Parathyroid adenoma (tissue), 2 donors: ENCODE measurements at regions not wholly inside any gene's neighbourhood (a gene's known extent, or its start where the extent isn't known, plus 50 kb on each side); places are given as distances from the start of the nearest gene placed in this dataset.
"Not testable (repeated sequence)": the region's sequence is repeated elsewhere in the genome, so short reads cannot be mapped to it uniquely, and the experiment has no call there.

ENCODE experiments used
- H2AFZ ChIP-seq: fragments of 300-600 bp; sonication (generic); one replicate; pipeline ENCODE4 v1.7.0; 2017; ENCODE audit warnings: antibody characterized with exemption, mild to moderate bottlenecking
- H3K27ac ChIP-seq: fragments of 300-600 bp; sonication (generic); one replicate; pipeline ENCODE4 v1.7.0; 2017
- H3K27me3 ChIP-seq: fragments of 300-600 bp; sonication (generic); one replicate; pipeline ENCODE4 v1.7.0; 2017; ENCODE audit warnings: low read length; ENCODE audit not compliant: control insufficient read depth, insufficient read depth
- H3K36me3 ChIP-seq: fragments of 300-600 bp; sonication (generic); one replicate; pipeline ENCODE4 v1.7.0; 2017; ENCODE audit warnings: low read length; ENCODE audit not compliant: control insufficient read depth, insufficient read depth
- H3K4me1 ChIP-seq: fragments of 300-600 bp; sonication (generic); one replicate; pipeline ENCODE4 v1.7.0; 2017; ENCODE audit warnings: control low read depth
- H3K4me2 ChIP-seq: fragments of 300-600 bp; sonication (generic); one replicate; pipeline ENCODE4 v1.7.0; 2017; ENCODE audit warnings: low read length
- H3K4me3 ChIP-seq: fragments of 300-600 bp; sonication (generic); one replicate; pipeline ENCODE4 v1.7.0; 2017; ENCODE audit warnings: low read depth, low read length
- H3K79me2 ChIP-seq: fragments of 300-600 bp; sonication (generic); one replicate; pipeline ENCODE4 v1.7.0; 2017; ENCODE audit warnings: control low read depth
- H3K9ac ChIP-seq: fragments of 300-600 bp; sonication (generic); one replicate; pipeline ENCODE4 v1.7.0; 2017; ENCODE audit warnings: mild to moderate bottlenecking
- H3K9me3 ChIP-seq: fragments of 300-600 bp; sonication (generic); one replicate; pipeline ENCODE4 v1.7.0; 2017; ENCODE audit warnings: low read length; ENCODE audit not compliant: control insufficient read depth
- TF ChIP-seq, protein P1 (sequence below): fragments of 300-600 bp; sonication (generic); IDR thresholded peaks from one replicate; pipeline ENCODE4 v1.7.0; 2017; ENCODE audit warnings: antibody characterized with exemption, mild to moderate bottlenecking
- donor health status: primary hyperparathyroidism.

DNA sequence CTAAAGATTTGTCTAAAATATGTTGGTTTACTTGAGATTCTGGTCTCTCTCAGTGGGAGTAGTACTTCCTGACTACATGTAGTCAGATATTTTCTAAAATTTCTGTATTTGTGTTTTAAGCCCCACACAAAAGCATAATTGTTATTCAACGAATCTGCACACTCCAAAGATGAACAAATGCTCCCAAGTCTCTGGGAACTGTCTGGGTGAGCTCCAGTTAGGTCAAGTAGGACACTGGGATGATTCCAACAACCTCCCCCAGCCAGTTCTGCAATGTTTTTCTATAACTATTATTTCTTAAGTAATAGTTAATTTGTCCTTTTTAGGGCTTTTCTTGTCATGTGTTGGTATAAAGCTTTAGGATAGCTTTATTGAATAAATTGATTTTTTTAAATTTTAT is 174.6 kb downstream of the FAM174A start:
- H3K4me1 ChIP-seq, result no peaks in the 10 kb centered on the region
- TF ChIP-seq, protein P1, sequence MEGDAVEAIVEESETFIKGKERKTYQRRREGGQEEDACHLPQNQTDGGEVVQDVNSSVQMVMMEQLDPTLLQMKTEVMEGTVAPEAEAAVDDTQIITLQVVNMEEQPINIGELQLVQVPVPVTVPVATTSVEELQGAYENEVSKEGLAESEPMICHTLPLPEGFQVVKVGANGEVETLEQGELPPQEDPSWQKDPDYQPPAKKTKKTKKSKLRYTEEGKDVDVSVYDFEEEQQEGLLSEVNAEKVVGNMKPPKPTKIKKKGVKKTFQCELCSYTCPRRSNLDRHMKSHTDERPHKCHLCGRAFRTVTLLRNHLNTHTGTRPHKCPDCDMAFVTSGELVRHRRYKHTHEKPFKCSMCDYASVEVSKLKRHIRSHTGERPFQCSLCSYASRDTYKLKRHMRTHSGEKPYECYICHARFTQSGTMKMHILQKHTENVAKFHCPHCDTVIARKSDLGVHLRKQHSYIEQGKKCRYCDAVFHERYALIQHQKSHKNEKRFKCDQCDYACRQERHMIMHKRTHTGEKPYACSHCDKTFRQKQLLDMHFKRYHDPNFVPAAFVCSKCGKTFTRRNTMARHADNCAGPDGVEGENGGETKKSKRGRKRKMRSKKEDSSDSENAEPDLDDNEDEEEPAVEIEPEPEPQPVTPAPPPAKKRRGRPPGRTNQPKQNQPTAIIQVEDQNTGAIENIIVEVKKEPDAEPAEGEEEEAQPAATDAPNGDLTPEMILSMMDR, result no peak

DNA sequence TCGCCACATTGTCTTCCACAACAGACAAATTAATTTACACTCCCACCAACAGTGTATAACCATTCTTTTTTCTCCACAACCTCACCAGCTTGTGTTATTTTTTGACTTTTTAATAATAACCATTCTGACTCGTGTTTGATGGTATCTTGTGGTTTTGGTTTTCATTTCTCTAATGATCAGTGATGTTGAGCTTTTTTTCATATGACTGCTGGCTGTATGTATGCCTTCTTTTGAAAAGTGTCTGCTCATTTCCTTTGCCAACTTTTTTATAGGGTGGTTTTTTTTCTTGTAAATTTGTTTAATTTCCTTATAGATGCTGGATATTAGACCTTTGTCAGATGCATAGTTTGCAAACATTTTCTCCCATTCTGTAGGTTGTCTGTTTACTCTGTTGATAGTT is 179.6 kb downstream of the FAM174A start:
- H3K27me3 ChIP-seq, H3K4me3 ChIP-seq, H3K9me3 ChIP-seq, H3K36me3 ChIP-seq, H3K79me2 ChIP-seq, H2AFZ ChIP-seq, H3K27ac ChIP-seq, H3K4me1 ChIP-seq, H3K4me2 ChIP-seq, H3K9ac ChIP-seq: not testable (repeated sequence)

More for the DNA sequence above, 174.6 kb downstream of the FAM174A start:
- Histone ChIP-seq H3K27me3 (no peaks in the 10 kb centered on the region), H3K4me3 (no peak overlapping the region), H2AFZ (no peak overlapping the region), H3K27ac (no peak overlapping the region), H3K9me3 (no peaks in the 10 kb centered on the region), H3K36me3 (no peaks in the 10 kb centered on the region), H3K79me2 (no peaks in the 10 kb centered on the region), H3K9ac (no peak overlapping the region), H3K4me2 (no peak overlapping the region)

DNA sequence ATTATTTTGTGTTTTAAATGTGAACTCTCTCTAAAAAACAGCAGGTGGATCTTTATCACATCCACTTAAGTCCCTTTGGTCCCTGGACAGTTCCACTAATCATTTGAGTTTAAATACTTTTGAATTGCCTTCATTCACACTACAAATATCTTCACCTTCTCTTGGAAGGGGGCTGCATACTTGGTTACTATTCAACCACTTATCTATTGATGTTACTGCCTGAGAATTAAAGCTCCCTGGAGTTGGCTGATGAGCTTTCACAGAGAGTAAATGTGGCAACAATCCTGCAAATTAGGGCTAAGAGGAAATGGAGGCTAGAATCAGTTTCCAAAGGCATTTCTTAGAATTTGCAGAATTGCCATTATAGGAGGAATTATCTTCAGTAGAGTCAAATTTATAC is 180.4 kb downstream of the ST8SIA4 start:
- no peak overlapping the region for H3K9ac ChIP-seq

DNA sequence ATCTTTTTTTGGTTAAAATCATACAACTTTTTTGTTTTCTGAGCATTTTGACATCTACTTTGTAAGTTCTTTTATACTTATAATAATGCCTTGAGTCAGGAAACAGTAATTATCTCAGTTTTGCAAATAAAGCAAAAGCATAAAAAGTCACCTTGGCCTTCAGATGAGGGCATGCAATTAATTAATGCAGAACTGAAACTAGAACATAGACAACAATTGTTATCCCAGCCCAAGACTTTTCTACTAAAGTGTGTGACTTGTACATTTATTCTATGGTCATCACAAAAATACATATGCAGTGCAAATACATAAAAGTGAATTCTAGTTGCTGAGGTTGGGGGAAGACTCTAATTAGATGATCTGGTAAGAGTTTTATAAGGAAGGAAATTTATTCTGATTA is 179.9 kb downstream of the ST8SIA4 start:
- H3K4me3 ChIP-seq, result no peak overlapping the region
- H3K9ac ChIP-seq, result no peak overlapping the region
- H3K4me1 ChIP-seq, result no peaks in the 10 kb centered on the region
- H3K36me3 ChIP-seq, result no peaks in the 10 kb centered on the region
- H3K27ac ChIP-seq, result no peak overlapping the region
- H3K9me3 ChIP-seq, result no peaks in the 10 kb centered on the region
- H2AFZ ChIP-seq, result no peak overlapping the region
- no peaks in the 10 kb centered on the region for H3K27me3 ChIP-seq
- no peaks in the 10 kb centered on the region for H3K79me2 ChIP-seq
- H3K4me2 ChIP-seq, result no peak overlapping the region
- TF ChIP-seq, protein P1, result no peak

More for the DNA sequence above, 180.4 kb downstream of the ST8SIA4 start:
- no peaks in the 10 kb centered on the region for H3K36me3 ChIP-seq
- TF ChIP-seq, protein P1, result no peak
- H3K4me1 ChIP-seq, result no peaks in the 10 kb centered on the region
- no peak overlapping the region for H2AFZ ChIP-seq
- no peaks in the 10 kb centered on the region for H3K9me3 ChIP-seq
- no peaks in the 10 kb centered on the region for H3K27me3 ChIP-seq
- no peaks in the 10 kb centered on the region for H3K79me2 ChIP-seq
- H3K4me2 ChIP-seq, result no peak overlapping the region
- H3K27ac ChIP-seq, result no peak overlapping the region
- H3K4me3 ChIP-seq, result no peak overlapping the region

DNA sequence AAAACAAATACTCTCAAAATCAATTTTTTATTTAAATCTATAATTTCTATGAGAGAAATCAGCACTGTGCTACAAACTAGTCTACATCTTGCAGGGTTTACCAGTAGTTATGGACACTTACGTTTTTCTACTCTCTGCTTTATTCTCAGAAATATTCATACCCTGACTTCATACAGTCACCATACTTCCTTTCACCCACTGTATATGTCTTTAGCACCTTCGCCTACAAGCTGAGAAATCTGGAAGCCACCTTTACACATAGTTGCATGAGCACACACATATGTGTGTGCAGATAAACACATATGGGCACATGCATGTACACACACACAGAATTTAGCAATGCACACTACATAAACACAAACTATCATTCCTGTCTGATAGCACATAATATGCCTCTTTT is 177.0 kb downstream of the ST8SIA4 start:
- TF ChIP-seq, protein P1, result no peak
- Histone ChIP-seq H3K36me3 (no peaks in the 10 kb centered on the region), H3K79me2 (no peaks in the 10 kb centered on the region), H3K4me1 (no peaks in the 10 kb centered on the region), H3K4me2 (no peak overlapping the region), H3K27ac (no peak overlapping the region), H3K4me3 (no peak overlapping the region), H3K9ac (no peak overlapping the region), H2AFZ (no peak overlapping the region), H3K9me3 (no peaks in the 10 kb centered on the region), H3K27me3 (no peaks in the 10 kb centered on the region)
